SK-N-MC (cell line): ENCODE measurements at regions not wholly inside any gene's neighbourhood (a gene's known extent, or its start where the extent isn't known, plus 50 kb on each side); places are given as distances from the start of the nearest gene placed in this dataset.

Source experiments
- EZH2 ChIP-seq: fragments of 200-600 bp; sonication (generic); IDR thresholded peaks from one replicate; pipeline ENCODE4 v1.6.1; 2017; ENCODE audit warnings: antibody characterized with exemption
- POLR2AphosphoS5 ChIP-seq: IDR thresholded peaks from 2 replicates; pipeline ENCODE4 v1.6.1; 2012; ENCODE audit warnings: mild to moderate bottlenecking, low read depth, low read length, borderline replicate concordance

DNA sequence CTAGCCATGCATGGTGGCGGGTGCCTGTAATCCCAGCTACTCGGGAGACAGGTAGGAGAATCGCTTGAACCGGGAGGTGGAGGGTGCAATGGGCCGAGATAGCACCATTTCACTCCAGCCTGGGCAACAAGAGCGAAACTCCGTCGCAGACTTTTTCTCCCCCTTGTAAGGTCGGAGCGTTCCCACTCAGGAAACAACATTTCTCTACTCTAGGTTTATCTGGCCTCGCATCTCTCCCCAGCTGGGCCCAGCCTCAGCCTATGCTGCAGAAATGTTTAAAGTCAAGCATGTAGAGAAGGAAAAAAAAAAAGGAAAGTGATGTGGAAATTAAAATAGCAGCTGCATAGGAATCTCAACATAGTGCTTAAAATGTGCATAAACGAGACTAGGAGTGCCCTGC lies 172.3 kb downstream of the TRIM27 start:
- TF ChIP-seq EZH2 (no peak), POLR2AphosphoS5 (no peak)
